Loucy (cell line): ENCODE measurements at regions not wholly inside any gene's neighbourhood (a gene's known extent, or its start where the extent isn't known, plus 50 kb on each side); places are given as distances from the start of the nearest gene placed in this dataset.

Experiments used
- H2AFZ ChIP-seq: fragments of 200-600 bp; sonication (generic); 2 replicates; pipeline ENCODE4 v1.6.0; 2016; ENCODE audit warnings: antibody characterized with exemption, mild to moderate bottlenecking, low read length, moderate library complexity
- H3F3A ChIP-seq: fragments of 200-600 bp; 2 replicates; pipeline ENCODE4 v1.6.0; 2016; ENCODE audit warnings: antibody characterized with exemption, low read depth, mild to moderate bottlenecking
- H3K27me3 ChIP-seq: fragments of 200-600 bp; sonication (generic); 2 replicates; pipeline ENCODE4 v1.6.1; 2014; ENCODE audit warnings: low read length, mild to moderate bottlenecking; ENCODE audit not compliant: insufficient read depth, poor library complexity, severe bottlenecking
- H3K36me3 ChIP-seq: fragments of 200-600 bp; sonication (generic); 2 replicates; pipeline ENCODE4 v1.6.1; 2016; ENCODE audit warnings: low read length; ENCODE audit not compliant: insufficient read depth
- H3K4me1 ChIP-seq: fragments of 200-600 bp; sonication (generic); 2 replicates; pipeline ENCODE4 v1.5.1; 2014; ENCODE audit warnings: low read length, mild to moderate bottlenecking; ENCODE audit not compliant: insufficient read depth, poor library complexity, severe bottlenecking
- H3K4me2 ChIP-seq: fragments of 200-600 bp; sonication (generic); 2 replicates; pipeline ENCODE4 v1.6.0; 2014; ENCODE audit warnings: antibody characterized with exemption, low read length, low read depth, mild to moderate bottlenecking; ENCODE audit not compliant: poor library complexity, severe bottlenecking
- H3K4me3 ChIP-seq: fragments of 200-600 bp; sonication (generic); 2 replicates; pipeline ENCODE4 v1.5.1; 2014; ENCODE audit warnings: low read length, mild to moderate bottlenecking, mixed read lengths; ENCODE audit not compliant: poor library complexity, severe bottlenecking
- H3K79me2 ChIP-seq: fragments of 200-600 bp; sonication (generic); 2 replicates; pipeline ENCODE4 v1.6.1; 2014; ENCODE audit warnings: low read length; ENCODE audit not compliant: insufficient read depth
- H3K9ac ChIP-seq: fragments of 200-600 bp; sonication (generic); 2 replicates; pipeline ENCODE4 v1.6.0; 2014; ENCODE audit warnings: mild to moderate bottlenecking, low read depth, low read length, moderate library complexity; ENCODE audit not compliant: poor library complexity, severe bottlenecking
- H3K9me2 ChIP-seq: fragments of 200-600 bp; sonication (generic); replicated peaks from 2 replicates; pipeline ENCODE4 v1.6.1; 2016; ENCODE audit warnings: low read depth, low read length, mixed read lengths
- H3K9me3 ChIP-seq: fragments of 200-600 bp; sonication (generic); 2 replicates; pipeline ENCODE4 v1.6.1; 2014; ENCODE audit warnings: mild to moderate bottlenecking, antibody characterized with exemption, low read length, low read depth; ENCODE audit not compliant: insufficient read depth
- H4K20me1 ChIP-seq: fragments of 200-600 bp; sonication (generic); 2 replicates; pipeline ENCODE4 v1.6.0; 2014; ENCODE audit warnings: antibody characterized with exemption, low read length, mild to moderate bottlenecking; ENCODE audit not compliant: insufficient read depth, poor library complexity, severe bottlenecking
- CTCF ChIP-seq: fragments of 200-600 bp; sonication (generic); conservative IDR thresholded peaks from 2 replicates; pipeline ENCODE4 v1.5.1; 2014; ENCODE audit warnings: mild to moderate bottlenecking, antibody characterized with exemption, low read length
- EZH2phosphoT487 ChIP-seq: fragments of 200-600 bp; IDR thresholded peaks from 2 replicates; pipeline ENCODE4 v1.6.1; 2018; ENCODE audit warnings: antibody characterized with exemption, mild to moderate bottlenecking, moderate library complexity, borderline replicate concordance

- no peaks in the 10 kb centered on the region for H3K36me3 ChIP-seq
- H3F3A ChIP-seq = peaks cover 7% of the 10 kb centered on the region
- H4K20me1 ChIP-seq = no peaks in the 10 kb centered on the region
- no peak overlapping the region for H3K9ac ChIP-seq
- H3K79me2 ChIP-seq = no peaks in the 10 kb centered on the region
- no peaks in the 10 kb centered on the region for H3K27me3 ChIP-seq
- no peak overlapping the region for H2AFZ ChIP-seq
- H3K9me2 ChIP-seq = no peaks in the 10 kb centered on the region
- no peak overlapping the region for H3K4me2 ChIP-seq
- no peak for TF ChIP-seq EZH2phosphoT487
- H3K4me1 ChIP-seq = peaks cover 21% of the 10 kb centered on the region
- no peaks in the 10 kb centered on the region for H3K9me3 ChIP-seq
- H3K4me3 ChIP-seq = no peak overlapping the region
Measured at GRCh38 chrX:148385471-148385870, 114.9 kb upstream of the AFF2 start.

- H3K9me3 ChIP-seq = no peaks in the 10 kb centered on the region
- no peak overlapping the region for H2AFZ ChIP-seq
- H3K9ac ChIP-seq = no peak overlapping the region
- H3K79me2 ChIP-seq = no peaks in the 10 kb centered on the region
- TF ChIP-seq EZH2phosphoT487 (no peak), CTCF (no peak)
- no peaks in the 10 kb centered on the region for H3F3A ChIP-seq
- no peak overlapping the region for H3K4me2 ChIP-seq
- no peaks in the 10 kb centered on the region for H3K9me2 ChIP-seq
- no peaks in the 10 kb centered on the region for H3K27me3 ChIP-seq
- H3K4me1 ChIP-seq = no peaks in the 10 kb centered on the region
- no peak overlapping the region for H3K4me3 ChIP-seq
- no peaks in the 10 kb centered on the region for H4K20me1 ChIP-seq
- no peaks in the 10 kb centered on the region for H3K36me3 ChIP-seq
Measured at GRCh38 chrX:148389629-148390028, 110.8 kb upstream of the AFF2 start.

GRCh38 chrX:148412006-148412405 lies 88.4 kb upstream of the AFF2 start:
- Histone ChIP-seq H3K27me3 (no peaks in the 10 kb centered on the region), H3K9ac (no peak overlapping the region), H3K79me2 (no peaks in the 10 kb centered on the region), H3K4me2 (no peak overlapping the region), H3F3A (no peaks in the 10 kb centered on the region), H4K20me1 (no peaks in the 10 kb centered on the region), H2AFZ (no peak overlapping the region), H3K36me3 (no peaks in the 10 kb centered on the region), H3K9me3 (no peaks in the 10 kb centered on the region), H3K9me2 (no peaks in the 10 kb centered on the region), H3K4me1 (no peaks in the 10 kb centered on the region), H3K4me3 (no peak overlapping the region)
- TF ChIP-seq EZH2phosphoT487 (no peak), CTCF (no peak)

- Histone ChIP-seq H3K9ac (no peak overlapping the region), H2AFZ (no peak overlapping the region), H3K4me1 (peaks cover 4% of the 10 kb centered on the region), H3K4me2 (no peak overlapping the region), H3K9me3 (no peaks in the 10 kb centered on the region), H3F3A (no peaks in the 10 kb centered on the region), H3K79me2 (no peaks in the 10 kb centered on the region), H3K4me3 (no peak overlapping the region), H4K20me1 (no peaks in the 10 kb centered on the region), H3K36me3 (no peaks in the 10 kb centered on the region), H3K9me2 (no peaks in the 10 kb centered on the region), H3K27me3 (no peaks in the 10 kb centered on the region)
- no peak for TF ChIP-seq CTCF
- no peak for TF ChIP-seq EZH2phosphoT487
Measured at GRCh38 chrX:148416142-148416541, 84.3 kb upstream of the AFF2 start.
